ENCODE measurements at regions not wholly inside any gene's neighbourhood (a gene's known extent, or its start where the extent isn't known, plus 50 kb on each side); places are given as distances from the start of the nearest gene placed in this dataset.

DNA sequence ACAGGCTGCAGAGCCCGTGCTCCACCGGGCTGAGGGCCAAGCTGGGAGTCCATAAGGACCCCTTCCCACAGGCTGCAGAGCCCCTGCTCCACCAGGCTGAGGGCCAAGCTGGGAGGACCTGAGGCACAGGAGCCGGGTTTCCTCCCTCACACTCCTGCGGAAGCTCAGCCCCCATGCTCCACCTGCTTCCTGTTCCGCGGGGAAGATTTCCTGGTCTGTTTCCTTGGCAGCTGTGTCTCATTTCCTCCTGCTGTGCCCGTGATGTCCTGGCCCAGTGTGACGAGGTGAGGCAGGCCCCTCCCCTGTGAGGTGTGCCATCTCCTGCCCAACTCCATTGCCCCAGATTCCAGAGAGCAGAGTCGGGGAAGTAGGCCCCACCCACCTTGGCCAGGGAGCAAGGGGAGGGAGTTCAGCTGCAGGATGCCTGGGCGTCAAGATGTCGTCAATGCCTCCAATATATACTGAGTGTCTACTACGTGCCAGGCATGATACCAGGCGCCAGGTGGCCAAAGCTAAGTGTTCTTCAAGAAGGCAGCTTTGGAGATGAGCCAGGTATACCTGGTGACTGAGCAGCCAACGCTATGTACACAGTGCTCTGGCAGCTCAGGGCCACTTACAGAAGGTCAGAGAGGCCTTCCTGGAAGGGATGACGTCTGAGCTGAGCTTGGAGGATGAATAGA lies 58.8 kb downstream of the NAV1 start:
- Histone ChIP-seq H3K4me2 (no peak overlapping the region), H3K9ac (no peak overlapping the region), H3K27ac (ENCODE audit: low read depth in 2 of 2, low read length in 1 of 2) (peak overlapping the region in 1 of 2 experiments; percentile 95; a peak in 1 of 4 replicates), H3F3A (replicated peaks; ENCODE audit: insufficient read depth) (peaks cover 47% of the 10 kb centered on the region), H3K4me3 (ENCODE audit: low read depth in 2 of 2, low read length in 1 of 2) (no peak overlapping the region), H2AFZ (ENCODE audit: low read depth) (no peak overlapping the region), H4K20me1 (ENCODE audit: insufficient read depth) (peaks cover 34% of the 10 kb centered on the region), H3K27me3 (ENCODE audit: insufficient read depth) (no peaks in the 10 kb centered on the region), H3K9me2 (no peaks in the 10 kb centered on the region), H3K79me2 (ENCODE audit: insufficient read depth) (peaks cover 86% of the 10 kb centered on the region), H3K36me3 (replicated peaks in 1 of 2; ENCODE audit: control insufficient read depth in 1 of 2, insufficient read depth in 2 of 2, low read length in 1 of 2) (peaks cover 16 to 36% of the 10 kb centered on the region in 2 experiments), H3K4me1 (ENCODE audit: control insufficient read depth in 1 of 2, insufficient read depth in 2 of 2, low read depth in 1 of 2, low read length in 1 of 2) (peaks cover 45 to 65% of the 10 kb centered on the region in 2 experiments), H3K9me3 (no peaks in the 10 kb centered on the region)
- WGBS (ENCODE audit: low lambda C conversion rate), result 84% methylated on average over 11 of the region's 15 CpGs
- TF ChIP-seq, protein P1, sequence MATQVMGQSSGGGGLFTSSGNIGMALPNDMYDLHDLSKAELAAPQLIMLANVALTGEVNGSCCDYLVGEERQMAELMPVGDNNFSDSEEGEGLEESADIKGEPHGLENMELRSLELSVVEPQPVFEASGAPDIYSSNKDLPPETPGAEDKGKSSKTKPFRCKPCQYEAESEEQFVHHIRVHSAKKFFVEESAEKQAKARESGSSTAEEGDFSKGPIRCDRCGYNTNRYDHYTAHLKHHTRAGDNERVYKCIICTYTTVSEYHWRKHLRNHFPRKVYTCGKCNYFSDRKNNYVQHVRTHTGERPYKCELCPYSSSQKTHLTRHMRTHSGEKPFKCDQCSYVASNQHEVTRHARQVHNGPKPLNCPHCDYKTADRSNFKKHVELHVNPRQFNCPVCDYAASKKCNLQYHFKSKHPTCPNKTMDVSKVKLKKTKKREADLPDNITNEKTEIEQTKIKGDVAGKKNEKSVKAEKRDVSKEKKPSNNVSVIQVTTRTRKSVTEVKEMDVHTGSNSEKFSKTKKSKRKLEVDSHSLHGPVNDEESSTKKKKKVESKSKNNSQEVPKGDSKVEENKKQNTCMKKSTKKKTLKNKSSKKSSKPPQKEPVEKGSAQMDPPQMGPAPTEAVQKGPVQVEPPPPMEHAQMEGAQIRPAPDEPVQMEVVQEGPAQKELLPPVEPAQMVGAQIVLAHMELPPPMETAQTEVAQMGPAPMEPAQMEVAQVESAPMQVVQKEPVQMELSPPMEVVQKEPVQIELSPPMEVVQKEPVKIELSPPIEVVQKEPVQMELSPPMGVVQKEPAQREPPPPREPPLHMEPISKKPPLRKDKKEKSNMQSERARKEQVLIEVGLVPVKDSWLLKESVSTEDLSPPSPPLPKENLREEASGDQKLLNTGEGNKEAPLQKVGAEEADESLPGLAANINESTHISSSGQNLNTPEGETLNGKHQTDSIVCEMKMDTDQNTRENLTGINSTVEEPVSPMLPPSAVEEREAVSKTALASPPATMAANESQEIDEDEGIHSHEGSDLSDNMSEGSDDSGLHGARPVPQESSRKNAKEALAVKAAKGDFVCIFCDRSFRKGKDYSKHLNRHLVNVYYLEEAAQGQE (IDR thresholded peaks at IDR 0.05; ENCODE audit: low read depth, low read length), result no peak
- TF ChIP-seq SIN3A (IDR thresholded peaks at IDR 0.05; ENCODE audit: borderline replicate concordance, low read depth, low read length), result no peak
- no peak for TF ChIP-seq FOXJ3 (CRISPR knock-in tag; IDR thresholded peaks at IDR 0.05)
- no peak for TF ChIP-seq FOXM1 (IDR thresholded peaks at IDR 0.05; ENCODE audit: low read depth)
- TF ChIP-seq RXRA (IDR thresholded peaks at IDR 0.05; ENCODE audit: borderline replicate concordance, low read depth), result no peak
- DNase-seq, result no peak
- ChIA-PET CTCF (interaction anchor here (0.7 to 2.3 kb wide), 6 partner anchors 11 to 85 kb away, joined by 3 to 9 read pairs (median 3); no protein-coding TSS in a partner anchor), POLR2A (no interaction called here)

DNA sequence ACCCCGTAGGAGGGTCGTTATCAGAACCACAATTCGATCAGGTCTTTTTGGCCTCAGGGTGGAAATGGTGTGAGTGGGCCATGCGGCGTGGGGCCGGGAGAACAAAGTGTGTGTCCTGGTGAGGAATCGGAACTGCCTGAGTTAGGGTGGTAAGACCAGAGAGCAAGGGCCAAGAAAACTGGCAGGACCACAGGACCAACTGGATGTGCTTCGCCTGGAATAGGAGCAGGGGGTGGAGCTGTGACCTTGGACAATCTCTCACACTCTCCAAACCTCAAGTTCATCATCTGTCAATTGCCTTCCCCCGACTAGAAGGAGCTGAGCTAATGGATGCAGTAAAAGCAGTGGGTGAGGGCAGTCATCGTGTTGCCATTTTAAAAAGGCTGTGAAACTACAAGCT lies 59.5 kb downstream of the NAV1 start:
- Histone ChIP-seq H2AFZ (ENCODE audit: low read depth) (no peak overlapping the region), H3K4me1 (ENCODE audit: control insufficient read depth in 1 of 2, insufficient read depth in 2 of 2, low read depth in 1 of 2, low read length in 1 of 2) (peaks cover 42 to 62% of the 10 kb centered on the region in 2 experiments), H3F3A (replicated peaks; ENCODE audit: insufficient read depth) (peaks cover 48% of the 10 kb centered on the region), H3K27me3 (ENCODE audit: insufficient read depth) (no peaks in the 10 kb centered on the region), H4K20me1 (ENCODE audit: insufficient read depth) (peaks cover 37% of the 10 kb centered on the region), H3K27ac (ENCODE audit: low read depth in 2 of 2, low read length in 1 of 2) (peak overlapping the region in 1 of 2 experiments; percentile 95; a peak in 1 of 4 replicates), H3K79me2 (ENCODE audit: insufficient read depth) (peaks cover 89% of the 10 kb centered on the region), H3K4me3 (ENCODE audit: low read depth in 2 of 2, low read length in 1 of 2) (no peak overlapping the region), H3K9me3 (no peaks in the 10 kb centered on the region), H3K9me2 (no peaks in the 10 kb centered on the region), H3K9ac (no peak overlapping the region), H3K4me2 (0 out of 2 replicates have a peak overlapping the region, but pooled peaks have one; percentile 22), H3K36me3 (replicated peaks in 1 of 2; ENCODE audit: control insufficient read depth in 1 of 2, insufficient read depth in 2 of 2, low read length in 1 of 2) (peaks cover 16 to 36% of the 10 kb centered on the region in 2 experiments)
- ChIA-PET POLR2A (no interaction called here), CTCF (interaction anchor here (0.6 to 2.3 kb wide), 10 partner anchors 10 to 111 kb away, joined by 3 to 9 read pairs (median 3); no protein-coding TSS in a partner anchor)
- 94% methylated on average over 10 of the region's 10 CpGs for WGBS (ENCODE audit: low lambda C conversion rate)
- DNase-seq, result no peak
- TF ChIP-seq FOSL2 (IDR thresholded peaks at IDR 0.05; ENCODE audit: borderline replicate concordance, low read depth), result no peak
- TF ChIP-seq NRF1 (IDR thresholded peaks at IDR 0.05; ENCODE audit: low read depth, low read length), result no peak
- TF ChIP-seq MEF2A (IDR thresholded peaks at IDR 0.05; ENCODE audit: borderline replicate concordance, low read depth), result no peak
- TF ChIP-seq GABPA (IDR thresholded peaks at IDR 0.05; ENCODE audit: low read depth), result no peak
- TF ChIP-seq GATA2 (CRISPR knock-in tag; IDR thresholded peaks at IDR 0.05), result no peak
- no peak for TF ChIP-seq RAD21 (IDR thresholded peaks at IDR 0.05; ENCODE audit: low read length)
- TF ChIP-seq, protein P2, sequence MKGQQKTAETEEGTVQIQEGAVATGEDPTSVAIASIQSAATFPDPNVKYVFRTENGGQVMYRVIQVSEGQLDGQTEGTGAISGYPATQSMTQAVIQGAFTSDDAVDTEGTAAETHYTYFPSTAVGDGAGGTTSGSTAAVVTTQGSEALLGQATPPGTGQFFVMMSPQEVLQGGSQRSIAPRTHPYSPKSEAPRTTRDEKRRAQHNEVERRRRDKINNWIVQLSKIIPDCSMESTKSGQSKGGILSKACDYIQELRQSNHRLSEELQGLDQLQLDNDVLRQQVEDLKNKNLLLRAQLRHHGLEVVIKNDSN (IDR thresholded peaks at IDR 0.05; ENCODE audit: borderline replicate concordance, low read depth), result no peak
- no peak for TF ChIP-seq SIN3A (IDR thresholded peaks at IDR 0.05; ENCODE audit: borderline replicate concordance, low read depth, low read length)
- TF ChIP-seq, protein P3, sequence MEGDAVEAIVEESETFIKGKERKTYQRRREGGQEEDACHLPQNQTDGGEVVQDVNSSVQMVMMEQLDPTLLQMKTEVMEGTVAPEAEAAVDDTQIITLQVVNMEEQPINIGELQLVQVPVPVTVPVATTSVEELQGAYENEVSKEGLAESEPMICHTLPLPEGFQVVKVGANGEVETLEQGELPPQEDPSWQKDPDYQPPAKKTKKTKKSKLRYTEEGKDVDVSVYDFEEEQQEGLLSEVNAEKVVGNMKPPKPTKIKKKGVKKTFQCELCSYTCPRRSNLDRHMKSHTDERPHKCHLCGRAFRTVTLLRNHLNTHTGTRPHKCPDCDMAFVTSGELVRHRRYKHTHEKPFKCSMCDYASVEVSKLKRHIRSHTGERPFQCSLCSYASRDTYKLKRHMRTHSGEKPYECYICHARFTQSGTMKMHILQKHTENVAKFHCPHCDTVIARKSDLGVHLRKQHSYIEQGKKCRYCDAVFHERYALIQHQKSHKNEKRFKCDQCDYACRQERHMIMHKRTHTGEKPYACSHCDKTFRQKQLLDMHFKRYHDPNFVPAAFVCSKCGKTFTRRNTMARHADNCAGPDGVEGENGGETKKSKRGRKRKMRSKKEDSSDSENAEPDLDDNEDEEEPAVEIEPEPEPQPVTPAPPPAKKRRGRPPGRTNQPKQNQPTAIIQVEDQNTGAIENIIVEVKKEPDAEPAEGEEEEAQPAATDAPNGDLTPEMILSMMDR (IDR thresholded peaks at IDR 0.05), result no peak
- no peak for TF ChIP-seq JUND (IDR thresholded peaks at IDR 0.05)
- TF ChIP-seq, protein P4, sequence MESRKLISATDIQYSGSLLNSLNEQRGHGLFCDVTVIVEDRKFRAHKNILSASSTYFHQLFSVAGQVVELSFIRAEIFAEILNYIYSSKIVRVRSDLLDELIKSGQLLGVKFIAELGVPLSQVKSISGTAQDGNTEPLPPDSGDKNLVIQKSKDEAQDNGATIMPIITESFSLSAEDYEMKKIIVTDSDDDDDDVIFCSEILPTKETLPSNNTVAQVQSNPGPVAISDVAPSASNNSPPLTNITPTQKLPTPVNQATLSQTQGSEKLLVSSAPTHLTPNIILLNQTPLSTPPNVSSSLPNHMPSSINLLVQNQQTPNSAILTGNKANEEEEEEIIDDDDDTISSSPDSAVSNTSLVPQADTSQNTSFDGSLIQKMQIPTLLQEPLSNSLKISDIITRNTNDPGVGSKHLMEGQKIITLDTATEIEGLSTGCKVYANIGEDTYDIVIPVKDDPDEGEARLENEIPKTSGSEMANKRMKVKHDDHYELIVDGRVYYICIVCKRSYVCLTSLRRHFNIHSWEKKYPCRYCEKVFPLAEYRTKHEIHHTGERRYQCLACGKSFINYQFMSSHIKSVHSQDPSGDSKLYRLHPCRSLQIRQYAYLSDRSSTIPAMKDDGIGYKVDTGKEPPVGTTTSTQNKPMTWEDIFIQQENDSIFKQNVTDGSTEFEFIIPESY (IDR thresholded peaks at IDR 0.05; ENCODE audit: borderline replicate concordance, low read depth), result no peak
- no peak for TF ChIP-seq RXRA (IDR thresholded peaks at IDR 0.05; ENCODE audit: borderline replicate concordance, low read depth)
- TF ChIP-seq MXI1 (IDR thresholded peaks at IDR 0.05; ENCODE audit: low read depth, low read length), result no peak
- no peak for TF ChIP-seq TAF1 (IDR thresholded peaks at IDR 0.05; ENCODE audit: borderline replicate concordance, low read depth, low read length)
- no peak for TF ChIP-seq FOXM1 (IDR thresholded peaks at IDR 0.05; ENCODE audit: low read depth)
- TF ChIP-seq, protein P5, sequence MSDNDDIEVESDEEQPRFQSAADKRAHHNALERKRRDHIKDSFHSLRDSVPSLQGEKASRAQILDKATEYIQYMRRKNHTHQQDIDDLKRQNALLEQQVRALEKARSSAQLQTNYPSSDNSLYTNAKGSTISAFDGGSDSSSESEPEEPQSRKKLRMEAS (IDR thresholded peaks at IDR 0.05; ENCODE audit: low read depth), result no peak
